ENCODE measurements at regions not wholly inside any gene's neighbourhood (a gene's known extent, or its start where the extent isn't known, plus 50 kb on each side); places are given as distances from the start of the nearest gene placed in this dataset.

- in situ Hi-C loops (cut with MboI; ENCODE audit: low sequenced_read_pairs): no loop called here
Measured at GRCh38 chr13:31674051-31674450, 65.3 kb upstream of the RXFP2 start.

GRCh38 chr13:31675440-31675953 is 63.8 kb upstream of the RXFP2 start:
- in situ Hi-C loops (cut with MboI; ENCODE audit: low sequenced_read_pairs): no loop called here

GRCh38 chr13:31681133-31681532 is 58.2 kb upstream of the RXFP2 start:
- in situ Hi-C loops (cut with MboI; ENCODE audit: low sequenced_read_pairs): no loop called here

- in situ Hi-C loops (cut with MboI; ENCODE audit: low sequenced_read_pairs): no loop called here
Measured at GRCh38 chr13:31684466-31684865, 54.9 kb upstream of the RXFP2 start.

GRCh38 chr13:31686670-31687425 is 52.5 kb upstream of the RXFP2 start:
- in situ Hi-C loops (cut with MboI; ENCODE audit: low sequenced_read_pairs): no loop called here

Data from HL-60/S4 treated with phorbol 12-myristate 13-acetate at 8.2 ng/mL for 4 days and 3 days (cell line).